T-helper 22 cell (primary cell): ENCODE measurements at regions not wholly inside any gene's neighbourhood (a gene's known extent, or its start where the extent isn't known, plus 50 kb on each side); places are given as distances from the start of the nearest gene placed in this dataset.

Experiments
- DNase-seq: peaks from one replicate; pipeline ENCODE4 v3.0.0-alpha.2; 2020; ENCODE audit warnings: low read depth

DNA sequence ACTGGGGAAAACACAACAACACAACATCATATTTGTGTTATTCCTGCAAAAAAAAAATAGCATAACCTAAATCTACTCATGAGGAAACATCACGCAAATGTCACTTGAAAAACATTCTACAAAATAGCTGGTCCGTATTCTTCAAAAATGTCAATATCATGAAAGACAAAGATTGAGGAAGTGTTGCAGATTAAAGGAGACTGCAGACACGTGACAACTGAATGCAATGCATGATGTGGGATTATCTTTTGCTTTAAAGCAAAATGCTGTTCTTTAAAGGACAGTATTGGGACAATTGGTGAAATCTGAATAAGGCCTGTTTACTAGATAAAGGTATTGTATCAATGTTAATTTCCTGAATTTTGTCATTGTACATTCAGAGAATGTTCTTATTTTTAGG is 157.7 kb downstream of the SMIM20 start:
- DNase-seq: no peak

DNA sequence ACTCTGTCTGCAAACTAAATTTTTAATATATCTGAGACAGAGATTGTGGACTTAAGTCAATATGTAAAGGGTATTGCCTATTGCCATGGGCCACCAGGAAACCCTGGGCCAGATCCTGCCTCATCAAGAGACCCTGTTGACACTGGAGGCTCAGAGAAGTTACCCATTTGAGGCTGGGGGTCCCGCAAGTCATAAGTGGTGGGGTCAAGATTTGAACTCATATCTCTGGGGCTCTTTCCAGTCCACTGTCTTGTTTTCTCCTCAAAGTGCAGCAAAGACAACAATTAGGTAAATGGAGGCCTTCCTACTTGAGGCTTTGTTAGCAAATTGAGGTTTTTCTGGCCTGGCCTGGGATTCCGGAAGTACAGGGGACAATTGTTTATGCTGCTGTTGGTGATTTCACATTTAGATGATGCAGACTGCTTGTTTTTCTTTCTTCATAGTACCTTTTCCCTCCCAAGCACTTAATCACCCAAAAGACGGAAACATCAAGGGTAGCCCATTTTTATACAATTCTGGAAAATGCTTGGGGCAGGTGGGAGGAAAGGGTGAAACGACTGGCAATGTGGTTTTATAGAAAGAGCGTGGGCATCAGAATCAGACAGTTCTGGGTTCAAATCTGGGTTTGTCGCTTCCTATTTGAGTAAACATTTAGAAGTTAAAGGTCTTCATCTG is 160.0 kb downstream of the SMIM20 start:
- DNase-seq: no peak

GRCh38 chr4:26074712-26075430 is 160.9 kb downstream of the SMIM20 start:
- DNase-seq: no peak

DNA sequence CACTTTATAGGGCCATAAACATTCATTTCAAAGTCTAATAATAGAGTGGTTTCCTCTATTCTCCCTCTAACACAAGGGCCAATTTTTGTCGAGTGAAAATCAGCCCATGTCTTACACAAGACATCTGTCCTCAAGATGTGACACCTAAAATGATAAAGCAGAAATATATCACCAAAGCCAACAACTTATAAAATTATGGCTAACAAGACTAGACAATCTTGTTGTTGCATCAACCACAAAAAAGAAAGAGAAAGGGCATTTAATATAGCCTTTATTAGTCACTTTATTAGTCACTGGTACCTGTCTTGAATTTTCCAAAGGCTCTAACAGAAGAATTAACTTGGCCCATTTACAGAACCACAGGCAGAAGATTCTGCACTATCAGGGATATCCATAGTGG is 161.6 kb downstream of the SMIM20 start:
- DNase-seq: no peak

DNA sequence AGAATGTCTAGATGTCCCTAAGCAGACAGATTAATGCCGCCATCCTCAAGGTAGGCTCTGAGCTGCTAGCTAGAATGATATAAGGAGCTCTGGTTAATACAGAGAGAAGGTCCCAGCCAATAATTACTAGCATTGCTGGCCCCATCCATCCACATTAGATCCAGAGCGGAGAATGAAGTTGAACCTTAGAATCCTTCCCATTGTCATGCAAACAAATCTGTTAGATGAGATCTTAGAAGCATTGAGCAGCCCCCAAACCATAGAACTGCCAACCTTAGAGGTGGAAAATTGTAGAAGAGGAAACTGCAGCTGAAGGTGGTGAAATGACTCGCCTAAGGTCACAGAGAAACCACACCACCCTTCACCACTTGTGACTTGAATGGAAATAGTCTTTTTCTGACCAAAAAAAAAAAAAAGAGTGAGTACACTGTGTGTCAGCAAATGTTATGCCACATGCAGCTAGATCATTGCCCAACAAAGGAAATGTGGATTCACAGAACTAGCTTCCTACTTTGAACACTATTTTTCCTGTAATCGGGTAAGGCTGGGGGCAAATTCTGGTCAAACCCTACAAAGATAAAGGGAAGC is 162.1 kb downstream of the SMIM20 start:
- DNase-seq: no peak

DNA sequence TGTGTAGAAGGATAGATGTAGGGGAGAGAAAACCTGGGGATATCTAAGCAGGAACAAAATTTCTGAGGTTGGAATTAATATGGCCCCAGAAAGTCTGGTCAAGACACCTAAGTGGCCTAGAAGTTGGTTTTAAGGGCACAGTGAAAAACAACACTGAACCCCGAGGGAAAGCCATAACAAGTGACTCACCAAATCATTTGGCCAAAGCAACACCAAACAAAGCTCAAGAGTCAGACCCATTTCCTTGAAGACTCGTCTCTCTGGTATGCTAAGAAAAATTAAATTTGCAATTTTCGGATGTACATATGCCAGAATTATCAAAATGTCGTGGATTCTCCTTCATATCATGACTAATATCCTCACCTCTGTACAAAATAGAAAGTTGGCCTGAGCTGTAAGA is 162.9 kb downstream of the SMIM20 start:
- no peak for DNase-seq

DNA sequence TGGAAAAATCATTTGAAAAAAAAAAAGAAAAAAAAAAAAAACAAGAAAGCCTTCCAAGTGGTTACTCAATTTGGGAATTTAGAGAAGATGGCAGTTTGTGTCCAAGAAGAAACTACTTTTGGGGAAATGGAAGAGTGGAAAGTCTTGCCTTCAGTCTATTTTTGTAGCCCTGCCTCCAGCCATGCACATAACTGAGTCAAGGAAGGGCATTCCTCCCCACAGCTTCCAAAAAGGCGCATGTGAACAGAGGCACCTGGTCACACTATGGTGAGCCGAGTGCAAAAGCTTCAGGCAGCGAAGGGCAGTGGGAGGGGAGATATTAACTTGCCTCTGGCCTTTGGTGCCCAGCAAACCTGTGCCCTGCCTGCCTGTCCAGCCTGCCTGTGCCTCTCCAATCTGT is 163.7 kb downstream of the SMIM20 start:
- DNase-seq: no peak

DNA sequence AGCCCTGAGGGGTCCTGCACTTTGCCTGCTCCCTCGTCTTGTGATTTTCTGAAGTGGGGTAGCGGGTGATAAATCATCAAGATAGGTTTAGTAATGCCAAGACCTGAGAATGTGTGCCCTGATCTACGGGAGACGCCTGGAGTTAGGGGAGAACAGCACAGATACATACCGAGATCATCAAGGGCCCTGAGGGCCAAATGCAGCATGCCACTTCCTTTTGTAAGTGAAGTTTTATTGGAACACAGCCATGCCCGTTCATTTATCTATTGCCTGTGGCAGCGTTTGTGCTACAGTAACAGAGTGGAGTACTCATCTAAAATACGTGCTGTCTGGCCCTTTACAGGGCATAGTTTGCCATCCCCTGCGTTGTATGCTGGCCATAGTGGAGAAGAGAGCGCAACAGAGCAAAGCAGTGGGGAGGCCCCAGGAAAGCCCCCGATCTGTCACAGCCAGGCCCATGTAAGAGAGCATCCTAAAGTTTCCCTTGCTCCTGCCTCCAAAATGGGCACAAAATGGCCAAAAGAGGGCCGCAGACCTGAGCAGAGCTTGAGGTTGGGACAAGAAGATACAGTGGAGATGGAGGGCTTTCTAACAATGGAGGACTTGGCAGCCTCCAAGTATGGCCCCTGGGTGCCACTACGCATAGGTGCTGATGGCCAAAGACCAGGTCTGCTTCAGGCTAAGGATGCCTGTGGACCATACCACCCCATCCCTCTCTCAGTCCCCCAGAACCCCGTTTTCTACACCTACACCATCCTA is 167.0 kb downstream of the SMIM20 start:
- DNase-seq: no peak

- DNase-seq: no peak
Observed at GRCh38 chr4:26081795-26082498, 167.9 kb downstream of the SMIM20 start.

- no peak for DNase-seq
Observed at GRCh38 chr4:26082565-26082964, 168.5 kb downstream of the SMIM20 start.

- no peak for DNase-seq
Observed at GRCh38 chr4:26083987-26084386, 170.0 kb downstream of the SMIM20 start.

DNA sequence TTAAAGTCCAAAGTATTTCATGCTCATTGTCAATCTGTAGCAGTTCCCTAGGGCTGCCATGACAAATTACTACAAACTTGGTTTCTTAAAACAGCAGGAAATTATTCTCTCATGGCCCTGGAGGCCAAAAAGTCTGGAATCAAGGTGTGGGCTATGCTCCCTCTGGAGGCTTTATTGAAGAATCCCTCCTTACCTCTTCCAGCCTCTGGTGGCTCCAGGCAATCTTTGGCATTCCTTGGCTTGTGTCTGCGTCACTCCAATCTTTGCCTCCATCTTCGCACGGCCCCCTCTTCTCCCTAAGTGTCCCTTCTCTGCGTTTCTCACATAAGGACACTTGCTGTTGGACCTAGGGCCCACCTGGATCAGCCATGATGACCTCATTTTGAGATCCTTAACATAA is 170.4 kb downstream of the SMIM20 start:
- DNase-seq: no peak

DNA sequence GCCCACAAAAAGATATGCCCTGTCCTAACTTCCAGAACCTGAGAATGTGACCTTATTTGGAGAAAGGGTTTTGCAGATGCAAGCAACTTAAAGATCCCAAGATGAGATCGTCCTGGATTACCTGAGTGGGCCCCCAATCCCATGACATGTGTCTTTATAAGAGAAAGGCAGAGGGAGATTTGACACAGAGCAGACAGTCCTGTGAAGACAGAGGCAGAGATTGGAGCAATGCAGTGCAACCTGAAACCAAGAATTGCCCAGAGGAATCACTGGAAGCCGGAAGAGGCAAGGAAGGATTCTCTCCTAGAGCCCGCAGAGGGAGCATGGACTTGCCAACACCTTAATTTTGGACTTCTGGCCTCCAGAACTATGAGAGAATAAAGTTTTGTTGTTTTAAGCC is 171.5 kb downstream of the SMIM20 start:
- no peak for DNase-seq

- no peak for DNase-seq
Observed at GRCh38 chr4:26086621-26087441, 172.8 kb downstream of the SMIM20 start.

- DNase-seq: no peak
Observed at GRCh38 chr4:26088433-26088928, 174.5 kb downstream of the SMIM20 start.

- no peak for DNase-seq
Observed at GRCh38 chr4:26093551-26093950, 179.5 kb downstream of the SMIM20 start.

GRCh38 chr4:26094076-26094475 is 180.1 kb downstream of the SMIM20 start:
- DNase-seq: no peak

DNA sequence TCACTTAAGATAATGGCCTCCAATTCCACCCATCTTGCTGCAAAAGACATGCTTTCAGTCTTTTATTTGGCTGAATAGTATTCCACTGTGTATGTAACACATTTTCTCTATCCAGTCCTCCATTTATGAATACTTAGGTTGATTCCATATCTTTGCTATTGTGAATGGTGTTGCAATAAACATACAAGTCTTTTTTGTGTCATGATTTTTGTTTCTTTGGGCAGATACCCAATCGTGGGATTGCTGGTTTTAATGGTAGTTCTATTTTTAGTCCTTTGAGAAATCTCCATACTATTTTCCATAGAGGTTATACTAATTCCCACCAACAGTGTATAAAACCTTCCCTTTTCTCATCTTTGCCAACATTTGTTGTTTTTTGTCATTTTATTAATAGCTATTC is 180.9 kb downstream of the SMIM20 start:
- no peak for DNase-seq

GRCh38 chr4:26099967-26100366 is 185.9 kb downstream of the SMIM20 start:
- no peak for DNase-seq

- DNase-seq: no peak
Observed at GRCh38 chr4:26101011-26101410, 187.0 kb downstream of the SMIM20 start.

- no peak for DNase-seq
Observed at GRCh38 chr4:26104056-26104685, 190.2 kb downstream of the SMIM20 start.
